Stimulated activated CD4-positive, alpha-beta T cell treated with anti-CD3 and anti-CD28 coated beads, Interleukin-1b, Interleukin-23, amount 100 ng/mL, for 48 hours (primary cell): ENCODE measurements at regions not wholly inside any gene's neighbourhood (a gene's known extent, or its start where the extent isn't known, plus 50 kb on each side); places are given as distances from the start of the nearest gene placed in this dataset.
"Not testable (repeated sequence)": the region's sequence is repeated elsewhere in the genome, so short reads cannot be mapped to it uniquely, and the experiment has no call there.

Source experiments
- DNase-seq: peaks from one replicate; pipeline ENCODE4 v3.0.0-alpha.2; 2020

DNA sequence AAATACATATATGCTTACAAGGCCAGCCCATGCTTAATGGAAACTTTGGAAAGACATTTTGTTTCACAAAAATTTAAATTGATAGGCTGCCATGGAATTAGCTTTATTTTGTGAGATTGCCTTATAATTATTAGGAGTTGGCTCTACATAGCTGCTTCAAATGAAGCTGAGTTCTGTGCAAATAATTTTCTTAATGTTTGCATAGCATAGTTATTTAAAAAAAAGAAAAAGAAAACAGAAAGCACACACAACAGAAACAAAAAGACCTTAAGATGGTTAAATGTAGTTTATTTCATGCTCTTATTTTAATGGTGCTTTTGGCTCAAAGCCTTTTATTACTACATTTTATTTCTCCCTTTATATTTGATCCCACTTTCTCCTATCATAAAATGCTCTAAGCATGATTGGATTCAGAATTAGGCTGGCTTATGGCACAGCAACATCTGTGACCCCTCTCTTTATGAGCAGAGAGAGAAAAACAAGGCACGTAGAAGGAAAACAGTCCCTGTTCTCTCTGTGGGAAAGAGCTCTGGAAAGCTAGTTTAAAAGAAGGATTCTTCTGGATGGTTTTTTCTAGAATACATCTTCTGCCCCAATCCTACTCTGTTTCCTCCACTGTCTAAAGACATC, 530.5 kb downstream of the NTRK2 start:
- DNase-seq: no peak

DNA sequence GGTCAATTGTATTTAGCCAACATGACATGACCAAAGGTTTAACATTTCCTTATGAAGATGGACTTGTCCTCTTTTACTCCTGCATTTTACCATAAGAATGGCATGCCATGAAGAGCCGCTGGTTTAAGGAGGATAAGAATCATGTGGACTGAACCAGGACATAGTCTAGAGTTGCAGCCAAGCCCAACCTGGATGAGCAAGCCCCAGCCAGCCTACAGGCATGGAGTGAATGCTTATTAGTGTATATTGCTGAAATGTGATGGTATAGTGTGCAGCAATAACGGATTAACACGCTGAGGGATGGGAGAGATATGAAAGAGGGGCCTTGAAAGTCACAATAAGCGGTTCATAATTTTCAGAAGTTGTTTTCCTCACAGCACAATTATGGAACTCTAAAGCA, 523.2 kb downstream of the NTRK2 start:
- DNase-seq: no peak

DNA sequence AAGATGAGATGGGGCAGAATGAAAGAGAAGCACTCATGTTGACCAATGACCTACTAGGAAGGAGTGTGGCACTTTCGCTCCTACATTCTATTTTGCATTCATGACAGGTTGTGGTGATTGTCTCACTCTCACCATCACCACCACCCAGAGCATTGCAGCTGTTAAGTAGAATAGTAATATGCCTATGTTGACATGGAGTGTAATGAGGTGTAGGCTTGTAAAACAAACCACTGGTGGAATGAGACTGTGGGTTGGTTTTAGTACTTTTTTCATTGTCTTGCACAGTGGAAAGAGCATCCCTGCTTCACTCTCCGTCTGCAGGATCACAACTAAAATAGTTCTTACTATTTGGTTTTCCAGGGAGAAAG, 516.7 kb downstream of the NTRK2 start:
- DNase-seq: no peak

DNA sequence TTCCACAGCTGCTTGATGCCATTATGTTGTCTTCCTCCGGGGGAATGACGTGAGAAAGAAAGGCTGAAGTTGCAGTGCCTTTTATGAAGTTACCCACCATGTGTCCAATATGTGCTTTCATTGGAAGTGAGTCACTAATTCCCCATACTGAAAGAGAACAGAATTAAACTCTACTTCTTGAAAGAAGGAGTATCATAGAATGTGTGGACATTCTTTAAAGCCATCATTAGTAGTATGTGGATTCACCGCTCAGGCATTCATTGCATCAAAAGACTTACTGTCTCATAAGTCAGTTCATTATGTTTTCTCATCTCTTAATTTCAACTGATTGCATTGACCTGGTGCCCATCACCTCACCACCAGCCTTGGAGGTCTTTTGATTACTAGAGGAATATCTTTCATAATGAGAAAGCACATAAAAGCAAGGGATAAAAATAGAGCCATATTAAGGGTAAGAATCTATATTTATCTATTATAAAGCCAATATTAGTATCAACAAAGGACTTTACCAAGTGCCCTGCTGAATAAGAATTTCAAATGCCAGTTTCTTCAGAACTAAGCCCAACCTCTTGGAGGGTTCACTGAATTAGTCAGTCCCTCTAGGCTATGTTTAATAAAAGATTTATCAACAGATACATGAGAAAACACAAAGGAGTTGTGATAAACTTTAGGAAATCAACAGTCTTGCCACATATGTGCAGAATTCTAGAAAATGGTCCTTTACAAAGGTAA, 516.1 kb downstream of the NTRK2 start:
- no peak for DNase-seq

DNA sequence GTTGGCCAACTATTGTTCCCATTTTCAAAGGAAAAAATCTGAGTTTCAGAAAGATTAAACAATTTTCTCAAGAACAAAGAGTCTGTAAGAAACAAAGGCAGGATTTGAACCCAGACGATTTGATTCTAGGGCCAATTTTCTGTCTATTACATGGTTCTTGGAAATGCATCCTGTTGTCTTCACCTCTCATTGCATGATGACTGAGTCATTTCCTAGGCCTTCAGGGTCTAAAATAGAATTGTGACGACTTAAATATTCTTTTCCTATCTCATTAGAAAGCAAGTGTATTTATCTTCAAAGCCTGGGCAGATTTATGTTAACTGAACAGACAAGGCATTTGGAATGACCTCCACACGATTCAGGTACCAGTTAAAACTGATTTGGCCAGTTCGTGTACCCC, 512.9 kb downstream of the NTRK2 start:
- DNase-seq: no peak

DNA sequence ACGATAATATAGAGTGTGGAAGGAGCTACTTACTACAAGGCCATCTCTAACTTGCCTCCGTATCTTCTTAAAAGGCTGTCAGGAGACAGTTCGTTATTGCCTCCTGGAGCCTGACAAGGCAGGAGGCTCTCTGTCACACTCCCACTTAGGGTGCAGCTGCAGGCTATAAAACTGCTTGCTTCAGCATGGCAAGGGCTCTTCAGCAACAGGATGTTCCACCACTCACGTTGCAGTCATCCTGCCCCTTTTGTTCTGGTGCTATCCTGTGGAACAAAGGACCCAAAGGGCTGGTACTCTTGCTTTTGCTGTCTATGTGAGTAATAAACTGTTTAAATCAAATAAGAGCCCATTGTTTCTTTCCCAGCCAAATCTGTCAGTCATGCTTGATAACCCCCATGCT, 508.9 kb downstream of the NTRK2 start:
- DNase-seq: no peak

DNA sequence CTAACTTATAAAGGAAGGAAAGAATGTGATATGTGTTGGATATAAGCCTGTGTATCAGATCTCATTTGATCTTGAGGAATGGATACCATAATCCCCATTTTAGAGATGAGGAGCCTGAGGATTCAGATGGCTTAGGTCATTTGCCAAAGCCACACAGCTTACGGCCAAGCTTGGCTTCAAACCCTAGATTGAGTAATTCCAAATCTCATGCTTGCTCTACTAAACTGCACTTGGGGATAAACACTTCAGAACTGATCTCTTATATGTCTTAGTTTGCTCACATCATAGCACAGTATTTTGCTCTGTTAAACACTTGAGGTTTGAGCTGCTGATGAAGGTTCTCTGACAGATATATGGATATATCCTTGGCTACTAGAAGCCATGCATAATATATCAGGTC, 504.4 kb downstream of the NTRK2 start:
- no peak for DNase-seq

DNA sequence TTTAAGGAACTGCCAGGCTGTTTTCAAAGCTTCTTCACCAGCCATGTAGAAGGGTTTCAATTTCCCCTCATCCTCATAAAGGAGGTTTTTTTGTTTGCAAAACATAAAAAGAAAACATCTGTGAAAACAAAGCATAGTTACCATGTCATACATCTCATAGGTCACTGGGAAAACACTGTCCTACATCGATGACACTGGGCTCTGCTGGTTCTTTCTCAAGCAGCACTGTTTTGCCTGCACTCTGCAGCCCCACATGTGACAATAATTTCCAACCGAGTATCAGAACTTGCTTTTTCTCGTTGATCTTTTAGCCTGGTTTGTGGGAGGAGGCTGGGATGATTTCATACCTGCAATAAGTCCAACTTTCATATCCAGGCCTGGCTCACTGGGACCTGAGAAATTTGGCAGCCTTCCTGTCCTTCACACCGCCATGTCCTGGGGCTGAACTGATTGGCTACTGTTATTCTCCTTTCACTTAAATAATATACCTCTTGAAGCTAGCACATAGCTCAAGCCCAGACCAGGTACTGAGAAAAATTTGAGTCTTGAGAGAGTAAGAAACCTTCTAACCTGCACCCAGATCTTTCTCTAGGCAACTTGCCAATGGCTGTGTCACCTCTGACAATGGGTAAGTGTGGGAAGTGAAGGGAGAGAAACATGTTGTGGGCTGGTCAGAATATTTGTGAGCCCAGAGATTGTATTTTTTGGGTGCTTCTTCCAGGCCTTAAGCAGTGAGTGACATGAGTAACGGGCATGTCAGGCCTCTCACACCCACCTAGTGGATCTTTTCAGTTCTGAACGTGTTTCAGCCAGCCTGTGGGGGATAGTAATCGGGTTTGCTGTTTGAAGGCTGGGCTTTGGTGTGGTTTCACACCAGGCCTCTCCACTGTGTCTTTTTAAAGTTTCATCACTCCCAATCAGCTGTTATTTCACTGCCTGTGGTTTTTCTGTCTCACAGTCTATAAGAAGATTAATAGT, 502.8 kb downstream of the NTRK2 start:
- no peak for DNase-seq

DNA sequence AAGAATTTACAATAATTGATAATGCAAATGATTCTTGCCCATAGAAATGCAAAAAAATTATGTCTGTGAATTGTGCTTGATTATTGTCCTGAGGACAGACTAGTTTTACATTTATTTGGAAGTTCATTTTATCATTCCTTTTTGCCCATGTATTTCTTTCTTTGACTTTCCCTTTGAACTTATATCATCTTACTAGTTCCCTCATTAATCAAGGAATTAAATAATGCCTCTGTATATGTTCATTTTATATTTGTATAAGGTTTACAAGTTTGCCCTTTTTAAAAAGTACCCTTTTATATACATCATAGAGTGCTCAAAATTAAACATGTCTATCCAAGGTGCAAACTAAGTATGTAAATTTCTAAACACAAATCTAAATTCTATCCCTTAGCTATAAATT, 501.6 kb downstream of the NTRK2 start:
- no peak for DNase-seq

DNA sequence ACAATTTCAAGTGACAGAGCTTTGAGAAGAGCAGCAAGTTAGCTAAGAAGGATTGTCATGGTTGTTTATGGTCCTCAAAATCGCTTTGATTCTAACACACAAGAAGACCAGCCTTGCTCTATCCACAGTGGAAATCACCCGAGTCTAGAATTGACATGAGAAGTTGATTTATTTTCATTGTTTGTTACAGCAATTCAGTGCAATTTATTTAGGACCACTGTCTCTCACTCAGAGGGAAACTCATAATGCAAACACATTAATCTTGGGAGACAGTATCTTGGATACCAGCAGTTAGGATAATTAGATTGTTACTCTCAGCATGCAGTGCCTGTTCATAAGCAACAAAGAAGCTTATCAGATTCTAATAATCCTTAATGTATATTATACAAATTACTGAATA, 498.9 kb downstream of the NTRK2 start:
- no peak for DNase-seq

DNA sequence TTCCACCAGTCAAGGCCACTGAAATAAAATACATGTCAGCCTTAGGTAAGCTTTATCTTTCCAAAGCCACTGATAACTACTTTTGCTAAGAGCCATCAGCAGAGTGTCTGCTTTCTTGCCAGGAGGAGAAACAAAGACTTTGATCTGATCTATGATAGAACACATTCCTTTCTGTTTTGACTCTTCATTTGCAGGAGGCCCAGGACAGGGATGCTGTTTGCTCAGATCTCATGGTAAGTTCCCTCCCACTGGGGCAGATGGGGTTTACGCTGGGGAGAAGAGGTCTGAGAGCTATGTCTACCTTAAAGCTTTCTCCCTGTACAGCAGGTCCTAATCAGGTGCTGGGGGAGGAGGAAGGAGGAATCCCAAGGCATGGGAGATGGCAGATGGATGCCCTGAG, 497.6 kb downstream of the NTRK2 start:
- DNase-seq: no peak

DNA sequence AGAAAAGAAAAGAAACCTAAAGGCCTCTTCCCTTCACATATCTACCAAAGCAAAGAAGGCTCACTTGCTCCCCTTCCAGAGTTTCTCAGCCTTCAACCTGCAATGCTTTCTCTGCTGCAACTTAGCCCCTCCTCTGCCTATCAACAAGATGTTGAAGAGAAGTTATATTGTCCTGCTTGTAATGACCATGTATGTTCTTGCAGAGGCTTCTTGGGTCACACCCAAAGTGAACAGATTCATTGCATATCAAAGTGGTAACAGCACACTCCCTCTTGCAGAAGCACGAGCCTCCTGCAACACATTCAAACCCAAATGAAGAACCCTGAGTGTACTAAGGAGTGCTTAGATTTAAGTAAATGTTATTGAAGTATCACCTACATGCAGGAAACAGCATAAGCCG, 494.3 kb downstream of the NTRK2 start:
- DNase-seq: no peak

DNA sequence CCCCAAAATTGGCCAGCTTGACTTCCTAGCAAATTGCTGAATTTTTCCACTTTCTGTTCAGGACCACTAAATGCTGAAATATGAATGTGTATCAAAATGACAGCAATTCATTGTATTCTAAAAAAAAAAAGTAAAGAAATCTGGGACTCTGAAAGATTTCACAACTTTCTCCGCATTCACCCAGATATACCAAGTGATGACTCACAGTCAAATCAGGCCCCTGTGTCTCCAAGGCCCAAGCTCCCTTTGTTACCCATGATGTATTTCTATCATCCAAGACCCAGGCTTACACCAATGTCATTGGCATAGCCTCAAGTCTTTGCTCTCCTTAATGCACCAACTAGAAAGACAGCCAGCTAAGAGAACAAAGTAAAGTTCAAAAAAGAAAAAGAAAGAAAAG, 493.9 kb downstream of the NTRK2 start:
- no peak for DNase-seq

DNA sequence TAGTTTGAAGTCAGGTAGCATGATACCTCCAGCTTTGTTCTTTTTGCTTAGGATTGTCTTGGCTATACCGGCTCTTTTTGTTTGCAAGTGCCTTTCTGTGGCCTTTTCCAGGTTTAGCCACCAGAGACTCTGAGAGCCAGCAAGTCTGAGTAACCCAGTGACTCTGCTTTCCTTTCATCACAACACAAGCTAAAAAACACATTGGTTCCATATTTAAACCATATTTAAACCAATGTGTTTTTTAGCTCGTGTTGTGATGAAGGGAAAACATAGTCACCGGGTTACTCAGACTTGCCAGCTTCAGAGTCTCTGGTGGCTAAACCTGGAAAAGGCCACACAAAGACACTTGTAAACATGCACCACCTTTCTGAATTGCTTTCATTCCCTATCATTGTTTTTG, 493.3 kb downstream of the NTRK2 start:
- DNase-seq: no peak

DNA sequence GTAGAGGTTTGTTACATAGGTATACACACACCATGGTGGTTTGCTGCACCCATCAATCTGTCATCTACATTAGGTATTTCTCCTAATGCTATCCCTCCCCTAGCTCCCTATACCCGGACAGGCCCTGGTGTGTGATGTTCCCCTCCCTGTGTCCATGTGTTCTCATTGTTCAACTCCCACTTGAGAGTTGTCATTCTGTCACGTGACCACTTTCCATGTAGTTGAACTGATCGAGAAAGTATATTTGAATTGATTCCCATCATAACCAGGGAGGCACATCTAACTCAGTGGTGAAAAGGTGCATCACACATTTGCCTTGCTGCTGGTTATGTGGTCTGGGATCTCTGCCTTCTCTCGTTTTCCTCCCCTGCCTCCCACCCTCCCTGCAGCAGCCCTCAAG, 491.4 kb downstream of the NTRK2 start:
- DNase-seq: not testable (repeated sequence)

DNA sequence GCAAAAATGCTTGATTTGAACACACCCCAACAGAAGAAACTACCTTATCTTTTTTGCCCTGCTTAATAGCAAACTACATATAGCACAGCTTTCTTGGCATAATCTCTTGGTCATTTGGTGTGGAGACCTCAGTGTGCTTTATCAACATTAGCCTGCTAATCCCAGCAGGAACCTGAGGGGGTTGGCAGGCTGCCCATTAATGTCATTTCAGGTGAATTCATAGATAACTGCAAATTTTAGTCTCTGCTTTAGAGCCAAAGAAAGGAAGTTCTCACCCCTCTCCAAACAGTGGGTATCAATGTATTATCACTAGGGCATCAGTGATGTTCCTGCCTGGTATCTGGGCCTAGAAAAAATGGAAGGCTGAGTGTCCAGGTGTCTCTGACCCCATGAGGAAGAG, 489.0 kb downstream of the NTRK2 start:
- no peak for DNase-seq

DNA sequence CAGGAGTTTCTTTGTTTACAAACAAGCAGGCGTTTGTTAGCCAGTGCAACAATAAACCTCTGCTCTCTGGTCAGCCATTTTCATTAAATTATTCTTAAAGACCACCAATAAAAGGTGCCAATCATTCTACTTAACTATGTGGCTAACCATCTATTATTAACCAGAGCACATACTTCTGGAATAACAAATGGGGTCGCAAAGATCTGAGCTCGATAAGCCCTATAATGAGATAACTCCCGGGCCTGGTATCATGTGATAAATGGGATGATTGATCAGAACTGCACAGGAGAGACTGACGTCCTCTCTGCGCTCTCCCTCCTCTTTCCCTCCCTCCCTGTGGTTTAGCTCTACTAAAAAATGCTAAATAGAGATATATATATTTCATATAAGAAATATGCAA, 488.2 kb downstream of the NTRK2 start:
- DNase-seq: no peak

DNA sequence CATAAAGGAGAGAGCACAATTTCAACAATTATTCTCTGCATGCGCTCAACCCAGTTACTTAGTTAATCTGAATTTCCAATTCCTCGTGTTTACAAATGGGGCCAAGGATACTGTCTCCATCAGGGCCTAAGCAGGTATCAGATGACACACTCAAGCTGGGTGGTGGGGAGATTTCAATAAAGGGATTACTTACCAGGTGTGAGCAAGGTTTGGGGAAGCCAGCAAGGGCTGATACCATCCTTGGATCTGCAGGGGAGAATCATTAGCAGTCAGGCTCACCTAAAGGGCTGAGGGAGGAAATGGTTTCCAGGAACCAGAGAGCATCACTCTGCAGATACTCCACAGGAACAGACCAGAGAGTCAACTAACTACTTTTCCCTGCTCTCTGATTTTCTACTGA, 487.1 kb downstream of the NTRK2 start:
- no peak for DNase-seq

DNA sequence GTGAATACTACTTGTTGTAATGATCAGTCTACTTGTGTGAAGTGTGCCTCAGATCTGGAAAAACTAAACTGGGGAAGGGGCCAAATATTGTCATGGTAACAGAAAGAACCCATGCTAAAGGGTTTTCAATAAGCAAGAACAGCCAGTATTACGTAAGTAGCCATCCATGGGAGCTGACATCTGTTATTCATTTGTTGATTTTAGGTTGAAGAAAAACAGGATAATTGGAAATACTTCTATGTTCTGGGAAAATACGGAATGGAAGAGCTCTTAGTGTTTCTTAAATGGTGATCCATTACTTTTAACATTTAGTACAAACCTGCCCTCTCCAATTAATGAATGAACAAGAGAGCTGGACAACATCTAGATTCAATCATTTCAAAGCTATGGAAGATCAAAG, 485.8 kb downstream of the NTRK2 start:
- DNase-seq: no peak

DNA sequence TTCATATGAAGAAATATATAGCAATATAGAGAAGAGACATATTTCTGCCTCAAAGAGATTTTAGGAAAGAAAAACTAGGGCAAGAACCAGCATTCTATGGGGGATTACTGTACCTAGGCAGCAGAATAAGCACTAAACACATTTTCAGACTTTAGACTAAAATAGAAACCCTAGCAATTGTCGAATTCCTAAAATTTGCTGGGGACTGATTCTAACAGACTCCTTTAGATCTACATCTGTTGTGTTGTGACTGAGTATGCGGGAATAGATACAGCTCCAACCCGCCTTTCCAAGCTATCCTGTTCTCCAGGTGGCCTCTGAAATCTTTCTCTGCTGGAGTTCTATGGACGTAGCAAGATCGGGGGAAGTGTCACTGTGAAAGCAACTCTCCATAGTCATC, 482.2 kb downstream of the NTRK2 start:
- no peak for DNase-seq

DNA sequence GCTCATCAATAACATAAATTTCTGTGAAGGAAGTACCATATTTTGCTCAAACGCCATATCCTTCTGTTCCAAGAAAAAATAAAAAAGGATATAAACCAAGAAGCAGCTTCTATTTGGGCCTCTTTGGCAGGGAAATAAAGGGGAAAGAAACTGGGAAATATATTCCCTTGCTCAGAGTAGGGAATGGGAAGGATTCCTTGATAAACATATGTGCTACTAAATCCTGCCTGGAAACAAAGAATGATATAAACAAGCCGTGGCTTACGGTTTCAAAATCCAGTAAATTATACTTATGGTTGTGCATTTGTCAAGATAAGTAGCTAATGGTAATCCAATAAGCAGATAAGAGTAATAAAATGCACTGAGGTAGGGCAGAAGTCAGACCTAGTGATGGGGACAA, 481.6 kb downstream of the NTRK2 start:
- DNase-seq: no peak

DNA sequence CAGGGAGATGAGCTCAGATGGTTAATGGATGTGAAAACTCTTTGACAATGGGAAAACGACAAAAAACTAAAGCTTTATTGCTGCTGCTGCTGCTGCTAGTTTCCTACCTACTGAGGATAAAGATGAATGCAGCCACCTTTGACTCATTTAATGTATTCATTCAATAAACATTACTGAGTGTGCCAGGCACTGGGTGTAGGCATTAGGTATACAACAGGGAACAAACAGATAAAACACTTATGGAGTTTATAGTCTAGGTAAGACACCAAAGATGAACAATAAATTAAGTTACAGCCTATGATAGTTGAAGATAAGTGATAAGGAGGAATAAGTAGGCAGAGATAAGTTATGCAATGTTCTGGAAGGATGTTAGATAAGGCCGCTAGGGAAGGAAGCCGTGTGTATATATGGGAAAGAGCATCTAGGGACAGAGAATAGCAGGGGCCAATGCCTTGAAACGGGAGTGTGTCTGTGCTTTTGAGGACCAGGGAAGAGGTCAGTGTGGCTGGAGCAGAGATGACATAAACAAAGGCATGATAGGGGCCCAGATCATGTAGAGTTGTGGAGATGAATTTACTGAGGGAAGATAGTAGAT, 477.6 kb downstream of the NTRK2 start:
- DNase-seq: no peak

DNA sequence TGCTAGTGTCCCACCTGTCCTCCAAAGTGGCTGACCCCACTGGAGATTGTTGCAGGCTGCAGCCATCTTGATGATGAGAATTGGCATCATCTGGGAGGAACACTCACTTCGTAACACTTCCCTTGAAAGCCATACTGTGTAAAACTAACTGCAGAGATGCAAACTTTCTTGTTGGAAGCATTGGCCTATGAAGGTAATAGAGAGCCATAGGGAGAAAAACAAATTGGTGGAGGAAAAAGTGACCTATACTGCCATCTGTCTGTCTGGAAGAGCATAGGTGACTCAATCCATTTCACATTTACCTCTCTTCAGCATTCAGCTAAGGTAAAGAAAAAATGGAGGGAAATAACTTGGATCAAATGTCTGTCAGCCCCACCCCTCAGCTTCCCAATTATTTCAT, 473.4 kb downstream of the NTRK2 start:
- DNase-seq: no peak

DNA sequence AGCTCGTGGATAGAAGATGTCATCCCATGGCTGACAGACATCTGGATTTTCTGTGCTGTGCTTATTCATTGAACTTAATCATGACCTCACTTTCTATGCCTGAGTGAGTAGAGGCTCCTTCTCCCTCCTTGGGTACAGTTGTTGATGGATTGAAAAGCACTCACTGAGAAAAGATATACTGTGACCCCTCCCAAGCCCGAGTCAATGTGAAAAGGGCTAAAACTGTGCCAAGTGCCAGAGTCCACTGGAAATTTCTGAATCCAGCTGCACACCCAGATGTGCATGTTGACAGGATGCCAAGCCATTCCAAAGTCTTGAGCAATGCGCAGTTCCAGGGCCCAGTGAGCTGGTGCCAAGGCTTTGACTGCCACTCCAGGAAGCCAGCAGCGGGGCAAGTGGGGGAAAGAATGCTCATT, 473.0 kb downstream of the NTRK2 start:
- no peak for DNase-seq
